T47D (cell line): ENCODE measurements at regions not wholly inside any gene's neighbourhood (a gene's known extent, or its start where the extent isn't known, plus 50 kb on each side); places are given as distances from the start of the nearest gene placed in this dataset.

Source experiments
- DNase-seq, 2 experiments: peaks; one replicate each; pipeline versions ENCODE4 v3.0.0 to v3.0.0-alpha.2; 2011 to 2012; ENCODE audit warnings: low read depth in 1 of 2, low spot score in 1 of 2
- JUND ChIP-seq: IDR thresholded peaks from 2 replicates; pipeline ENCODE4 v1.6.1; 2012; ENCODE audit warnings: low read depth
- in situ Hi-C: cut with HindIII; loops from 2 replicates; pipeline ENCODE4 v1.10.0; 2016; ENCODE audit warnings: low sequenced_read_pairs, low pct_unique_long_range_greater_than_20kb

- in situ Hi-C loops = no loop called here
Measured at GRCh38 chr10:58943256-58943890, 233.1 kb upstream of the PHYHIPL start.

GRCh38 chr10:58943960-58944359, 232.5 kb upstream of the PHYHIPL start:
- TF ChIP-seq JUND = no peak
- no peak for DNase-seq
- in situ Hi-C loops = no loop called here

More at GRCh38 chr10:58943256-58943890, 233.1 kb upstream of the PHYHIPL start:
- no peak for TF ChIP-seq JUND
- DNase-seq = no peak

GRCh38 chr10:58948303-58948702, 228.1 kb upstream of the PHYHIPL start:
- no peak for TF ChIP-seq JUND

GRCh38 chr10:58950618-58951017, 225.8 kb upstream of the PHYHIPL start:
- in situ Hi-C loops = no loop called here
- DNase-seq = no peak
- no peak for TF ChIP-seq JUND

More at GRCh38 chr10:58948303-58948702, 228.1 kb upstream of the PHYHIPL start:
- DNase-seq = no peak
- in situ Hi-C loops = no loop called here

- no peak for TF ChIP-seq JUND
- no peak for DNase-seq
- in situ Hi-C loops = no loop called here
Measured at GRCh38 chr10:58951087-58951486, 225.4 kb upstream of the PHYHIPL start.

- in situ Hi-C loops = no loop called here
- DNase-seq = no peak
- no peak for TF ChIP-seq JUND
Measured at GRCh38 chr10:58951746-58952145, 224.7 kb upstream of the PHYHIPL start.

GRCh38 chr10:58952162-58952601, 224.3 kb upstream of the PHYHIPL start:
- TF ChIP-seq JUND = no peak
- in situ Hi-C loops = no loop called here
- no peak for DNase-seq

GRCh38 chr10:58952747-58953466, 223.5 kb upstream of the PHYHIPL start:
- in situ Hi-C loops = no loop called here
- DNase-seq = peak; percentile 11 to 68
- TF ChIP-seq JUND = no peak

- TF ChIP-seq JUND = no peak
- in situ Hi-C loops = no loop called here
Measured at GRCh38 chr10:58954178-58954577, 222.3 kb upstream of the PHYHIPL start.

GRCh38 chr10:58955615-58956014, 220.8 kb upstream of the PHYHIPL start:
- TF ChIP-seq JUND = no peak
- in situ Hi-C loops = no loop called here
- no peak for DNase-seq

More at GRCh38 chr10:58954178-58954577, 222.3 kb upstream of the PHYHIPL start:
- DNase-seq = no peak

- no peak for TF ChIP-seq JUND
- DNase-seq = no peak
- in situ Hi-C loops = no loop called here
Measured at GRCh38 chr10:58956926-58957325, 219.5 kb upstream of the PHYHIPL start.

- TF ChIP-seq JUND = no peak
- DNase-seq = no peak
- in situ Hi-C loops = no loop called here
Measured at GRCh38 chr10:58957517-58957916, 218.9 kb upstream of the PHYHIPL start.

- peak in 1 of 2 experiments; percentile 24 for DNase-seq
- in situ Hi-C loops = no loop called here
- TF ChIP-seq JUND = no peak
Measured at GRCh38 chr10:58963101-58963534, 213.3 kb upstream of the PHYHIPL start.
